Skeletal muscle satellite cell (primary cell): ENCODE measurements at regions not wholly inside any gene's neighbourhood (a gene's known extent, or its start where the extent isn't known, plus 50 kb on each side); places are given as distances from the start of the nearest gene placed in this dataset.

Experiments used
- H3K27me3 ChIP-seq: 2 replicates; pipeline ENCODE4 v1.7.0; 2013; ENCODE audit warnings: low read length; ENCODE audit not compliant: control insufficient read depth, insufficient read depth
- H3K36me3 ChIP-seq: 2 replicates; pipeline ENCODE4 v1.7.0; 2013; ENCODE audit warnings: mild to moderate bottlenecking, control low read depth, low read length; ENCODE audit not compliant: insufficient read depth
- H3K4me1 ChIP-seq: 2 replicates; pipeline ENCODE4 v1.7.0; 2013; ENCODE audit warnings: low read length; ENCODE audit not compliant: control insufficient read depth, insufficient read depth
- H3K4me2 ChIP-seq: 2 replicates; pipeline ENCODE4 v1.7.0; 2013; ENCODE audit warnings: mild to moderate bottlenecking, low read length
- H3K4me3 ChIP-seq: 2 replicates; pipeline ENCODE4 v1.7.0; 2013; ENCODE audit warnings: low read length
- H3K9ac ChIP-seq: 2 replicates; pipeline ENCODE4 v1.7.0; 2013; ENCODE audit warnings: mild to moderate bottlenecking, low read depth, low read length, moderate library complexity
- H3K9me3 ChIP-seq: replicated peaks from 2 replicates; pipeline ENCODE4 v1.7.0; 2013; ENCODE audit warnings: mild to moderate bottlenecking, control low read depth, low read length

DNA sequence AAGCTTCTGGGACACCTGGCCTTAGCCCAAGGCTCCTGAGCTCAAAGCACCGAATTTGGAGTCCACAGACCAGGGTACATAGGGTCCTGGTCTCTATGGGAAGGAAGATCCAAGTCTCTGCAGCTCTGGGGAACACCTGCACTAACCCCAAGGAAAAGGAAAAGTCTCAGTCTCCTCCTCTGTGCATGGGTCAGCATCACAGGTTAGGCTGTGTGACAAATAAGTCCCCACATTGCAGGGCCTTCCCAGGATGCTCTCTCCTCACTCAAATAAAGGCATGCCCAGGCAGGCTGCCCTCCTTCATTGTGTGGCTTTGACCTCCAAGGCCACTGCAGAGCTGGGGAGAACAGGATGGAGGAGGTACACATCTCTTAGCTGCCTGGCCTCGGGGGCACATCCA lies 121.0 kb upstream of the ZMIZ1 start:
- no peaks in the 10 kb centered on the region for H3K36me3 ChIP-seq
- no peak overlapping the region for H3K4me2 ChIP-seq
- peaks cover 18% of the 10 kb centered on the region for H3K4me1 ChIP-seq
- no peak overlapping the region for H3K9ac ChIP-seq
- H3K4me3 ChIP-seq: no peak overlapping the region
- H3K9me3 ChIP-seq: no peaks in the 10 kb centered on the region
- H3K27me3 ChIP-seq: peaks cover 36% of the 10 kb centered on the region

DNA sequence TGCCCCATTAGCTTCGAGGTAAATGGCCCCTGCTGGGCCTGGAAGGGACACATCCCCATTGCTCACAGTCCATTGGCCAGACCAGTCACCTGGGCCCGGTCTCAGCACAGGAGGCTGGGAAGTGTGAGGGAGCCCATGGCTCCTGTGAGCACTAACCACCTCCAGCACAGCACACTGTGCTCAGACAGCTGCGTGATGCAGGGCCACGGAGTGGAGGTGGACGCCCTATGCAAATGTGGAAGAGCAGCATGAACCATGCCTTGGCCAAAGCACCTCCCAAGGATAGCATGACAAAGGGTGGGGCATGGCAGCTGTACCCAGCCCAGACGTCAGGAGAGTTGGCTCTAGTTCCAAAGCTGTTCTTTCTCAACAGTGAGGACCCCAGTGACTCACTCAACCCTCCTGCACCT lies 120.1 kb upstream of the ZMIZ1 start:
- peaks cover 27% of the 10 kb centered on the region for H3K4me1 ChIP-seq
- H3K9me3 ChIP-seq: no peaks in the 10 kb centered on the region
- peaks cover 33% of the 10 kb centered on the region for H3K27me3 ChIP-seq
- no peak overlapping the region for H3K4me2 ChIP-seq
- no peak overlapping the region for H3K4me3 ChIP-seq
- H3K36me3 ChIP-seq: no peaks in the 10 kb centered on the region
- no peak overlapping the region for H3K9ac ChIP-seq

DNA sequence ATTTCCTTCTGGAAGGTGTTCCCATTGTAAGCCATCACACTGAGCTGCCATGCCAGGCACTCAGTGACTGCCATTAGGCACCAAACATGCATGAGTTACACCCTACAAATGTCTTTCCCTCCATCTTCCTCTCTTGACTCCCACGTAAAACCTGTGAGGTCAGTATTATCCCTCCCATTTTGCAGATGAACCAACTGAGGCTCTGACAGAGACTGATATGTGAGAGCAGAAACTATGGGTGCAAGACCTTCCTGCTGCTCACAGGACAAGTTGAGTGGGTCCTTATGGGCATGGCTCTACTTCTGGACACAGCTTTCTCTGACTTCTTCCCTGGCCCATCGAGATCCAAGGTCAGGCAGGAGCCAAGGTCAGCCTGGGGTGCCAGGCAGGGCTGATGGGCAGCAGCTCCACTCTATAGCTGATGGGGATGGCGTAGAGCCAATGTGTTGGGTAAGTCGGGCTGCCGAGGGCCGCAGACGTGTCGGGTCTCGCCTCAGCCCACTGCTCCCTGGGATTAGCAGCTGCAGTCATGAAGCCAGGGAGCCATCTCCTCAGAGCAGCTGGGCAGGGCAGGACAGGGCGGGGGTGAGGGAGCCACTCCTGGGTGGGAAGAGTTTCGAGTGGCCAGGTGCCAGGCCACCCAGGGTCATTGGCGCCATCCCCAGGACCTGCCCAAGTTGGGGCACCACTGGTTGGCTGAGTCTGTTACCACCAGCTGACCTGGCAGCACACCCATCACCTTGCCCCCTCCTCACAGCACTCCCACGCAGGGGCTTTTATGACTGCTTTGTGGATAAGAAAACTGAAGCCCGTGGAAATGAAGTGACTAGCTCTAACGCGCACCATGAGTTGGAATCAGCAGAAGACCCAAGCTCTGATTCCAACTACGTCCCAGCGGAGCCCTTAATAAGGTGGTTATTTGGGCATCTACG lies 117.8 kb upstream of the ZMIZ1 start:
- Histone ChIP-seq H3K9ac (no peak overlapping the region), H3K27me3 (peaks cover 33% of the 10 kb centered on the region)

DNA sequence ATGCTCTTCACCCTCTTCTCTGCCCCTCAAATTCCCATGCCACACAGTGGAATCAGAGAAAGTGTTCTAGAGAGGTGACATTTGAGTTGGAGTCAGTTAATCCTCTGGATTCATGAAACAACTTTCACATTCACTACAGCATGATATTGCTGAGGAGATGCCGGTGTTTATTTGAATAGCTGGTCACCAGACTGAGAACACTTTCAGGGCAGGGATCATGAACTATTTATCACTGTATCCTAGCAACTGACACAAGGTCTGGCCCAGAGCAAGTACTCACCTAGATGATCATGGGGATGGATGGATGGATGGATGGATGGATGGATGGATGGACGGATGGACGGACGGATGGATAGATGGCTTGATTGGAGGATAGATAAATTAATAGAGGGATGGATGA lies 116.7 kb upstream of the ZMIZ1 start:
- Histone ChIP-seq H3K9me3 (no peaks in the 10 kb centered on the region), H3K4me1 (peaks cover 17% of the 10 kb centered on the region), H3K36me3 (no peaks in the 10 kb centered on the region), H3K9ac (no peak overlapping the region), H3K4me3 (no peak overlapping the region), H3K27me3 (peaks cover 28% of the 10 kb centered on the region), H3K4me2 (no peak overlapping the region)

More for the DNA sequence above, 117.8 kb upstream of the ZMIZ1 start:
- Histone ChIP-seq H3K4me2 (no peak overlapping the region), H3K4me1 (peaks cover 17% of the 10 kb centered on the region), H3K4me3 (no peak overlapping the region), H3K9me3 (no peaks in the 10 kb centered on the region), H3K36me3 (no peaks in the 10 kb centered on the region)

DNA sequence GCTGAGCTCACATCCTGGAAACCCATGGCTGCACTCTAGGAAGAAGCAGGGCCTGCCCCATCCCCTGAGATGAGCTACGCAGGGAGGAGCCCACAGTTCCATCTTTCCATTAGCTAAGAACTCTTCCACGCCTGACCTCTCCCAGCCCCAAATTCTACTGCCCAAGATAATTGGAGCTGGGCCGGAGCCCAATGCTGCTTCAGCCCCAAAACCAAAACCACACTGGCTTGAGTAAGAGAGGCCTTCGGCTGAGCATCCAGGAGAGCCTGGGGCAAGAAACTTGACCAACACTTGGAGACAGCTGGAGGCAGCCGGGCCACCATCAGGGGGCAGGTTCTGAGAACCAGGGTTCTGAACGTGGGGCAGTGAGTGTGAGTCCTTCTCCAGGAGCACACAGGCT lies 116.1 kb upstream of the ZMIZ1 start:
- Histone ChIP-seq H3K36me3 (no peaks in the 10 kb centered on the region), H3K4me1 (peaks cover 17% of the 10 kb centered on the region), H3K4me3 (no peak overlapping the region), H3K9ac (no peak overlapping the region), H3K9me3 (no peaks in the 10 kb centered on the region), H3K4me2 (no peak overlapping the region), H3K27me3 (peaks cover 26% of the 10 kb centered on the region)

DNA sequence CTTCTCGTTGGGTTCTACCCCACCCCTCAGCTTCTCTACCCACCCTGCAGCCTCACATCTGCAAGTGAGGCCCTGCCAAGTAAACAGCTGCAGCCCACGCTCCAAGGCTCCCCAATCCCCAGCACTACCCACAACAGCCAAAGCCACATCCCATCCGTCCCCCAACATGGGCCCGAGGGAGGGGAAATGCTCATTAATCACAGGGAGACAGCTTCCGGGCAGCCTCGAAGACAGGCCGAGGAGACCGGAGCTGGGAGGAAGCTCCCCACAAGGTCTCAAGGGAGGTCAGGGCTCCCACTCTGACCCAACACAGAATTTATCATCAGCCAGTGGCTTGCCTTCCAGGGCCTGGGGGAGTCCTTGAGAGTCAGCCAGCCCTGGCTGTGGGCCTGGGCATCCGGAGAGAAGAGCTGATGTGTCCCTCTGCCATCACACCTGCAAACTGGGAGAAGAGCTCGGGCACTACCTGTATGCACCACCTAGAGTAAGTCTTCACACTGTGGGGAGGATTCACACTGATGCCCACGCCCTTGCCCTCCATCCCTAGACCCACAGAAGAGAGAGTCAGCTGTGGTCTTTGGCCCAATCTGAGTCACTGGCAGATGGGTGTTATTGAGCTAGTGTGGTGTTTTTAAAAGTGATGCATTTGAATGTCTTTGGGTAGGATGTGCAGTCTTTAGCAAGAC lies 115.5 kb upstream of the ZMIZ1 start:
- peak overlapping the region; percentile 11 for H3K4me2 ChIP-seq
- no peak overlapping the region for H3K4me3 ChIP-seq
- H3K9ac ChIP-seq: no peak overlapping the region
- peaks cover 26% of the 10 kb centered on the region for H3K27me3 ChIP-seq
- H3K36me3 ChIP-seq: no peaks in the 10 kb centered on the region
- no peaks in the 10 kb centered on the region for H3K9me3 ChIP-seq
- H3K4me1 ChIP-seq: peaks cover 17% of the 10 kb centered on the region

DNA sequence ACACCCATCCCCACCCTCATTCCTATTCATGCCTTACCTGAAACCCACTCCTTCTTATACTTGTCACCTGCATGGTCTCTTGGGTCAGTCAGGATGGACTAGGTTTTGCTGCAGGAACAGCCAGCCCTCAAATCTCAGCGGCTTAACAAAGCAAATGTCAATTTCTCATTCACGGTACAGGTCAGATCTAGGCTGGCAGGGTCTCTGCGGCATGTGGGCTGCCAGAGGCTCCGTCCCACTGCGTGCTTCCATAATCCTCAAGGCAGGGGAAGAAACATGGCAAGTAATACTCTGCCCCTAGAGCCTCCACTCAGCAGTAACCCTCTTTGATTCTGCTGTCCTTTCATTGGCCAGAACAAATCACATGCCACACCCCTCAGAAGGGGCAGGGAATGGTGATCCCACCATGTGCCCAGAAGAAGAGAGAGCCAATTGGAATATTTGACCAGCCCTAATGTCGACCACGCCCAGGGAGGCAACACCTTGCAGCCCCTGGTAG lies 114.9 kb upstream of the ZMIZ1 start:
- Histone ChIP-seq H3K36me3 (no peaks in the 10 kb centered on the region), H3K9me3 (no peaks in the 10 kb centered on the region), H3K27me3 (peaks cover 26% of the 10 kb centered on the region), H3K4me1 (peaks cover 14% of the 10 kb centered on the region), H3K4me3 (no peak overlapping the region), H3K4me2 (no peak overlapping the region), H3K9ac (no peak overlapping the region)

DNA sequence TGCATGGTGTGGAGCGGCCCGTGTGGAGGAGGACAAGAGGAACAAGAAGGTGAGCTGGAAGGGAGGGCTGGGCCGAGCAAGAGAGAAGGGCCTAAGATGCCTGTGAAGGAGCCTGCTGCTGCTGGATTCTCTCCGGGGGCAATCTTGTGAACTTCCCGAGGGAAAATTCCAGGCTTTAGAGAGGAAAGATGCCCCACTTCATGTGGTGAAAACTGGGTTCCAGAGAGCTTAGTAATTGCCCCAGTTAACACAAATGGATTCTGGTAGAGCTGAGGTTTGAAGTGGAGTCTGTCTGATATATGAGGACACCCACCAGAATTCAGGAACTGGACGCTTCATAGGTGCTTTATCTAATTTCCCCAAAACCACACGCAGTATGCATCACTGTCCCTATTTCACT lies 114.1 kb upstream of the ZMIZ1 start:
- no peak overlapping the region for H3K4me3 ChIP-seq
- H3K4me2 ChIP-seq: no peak overlapping the region
- H3K9me3 ChIP-seq: no peaks in the 10 kb centered on the region
- H3K36me3 ChIP-seq: no peaks in the 10 kb centered on the region
- H3K9ac ChIP-seq: no peak overlapping the region
- peaks cover 19% of the 10 kb centered on the region for H3K27me3 ChIP-seq
- peaks cover 13% of the 10 kb centered on the region for H3K4me1 ChIP-seq

DNA sequence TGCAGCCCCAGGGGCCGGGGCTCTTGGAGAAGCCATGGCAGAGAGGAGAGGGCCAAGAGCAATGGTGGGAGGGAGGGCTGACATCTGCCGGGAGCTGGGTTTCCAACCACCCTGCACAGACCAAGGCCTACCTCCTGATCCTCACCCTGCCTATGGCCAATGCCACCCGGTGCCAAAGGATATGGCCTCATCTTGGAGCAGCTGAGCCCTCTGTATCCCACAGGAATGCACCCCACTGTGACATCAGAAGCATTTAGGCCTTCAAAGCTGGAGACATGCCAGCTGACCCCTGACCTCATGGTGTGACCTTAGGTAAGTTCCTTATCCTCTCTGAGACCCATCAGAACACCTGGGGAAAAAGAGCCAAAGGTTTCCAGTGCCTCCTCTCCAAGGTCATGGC lies 113.6 kb upstream of the ZMIZ1 start:
- peaks cover 13% of the 10 kb centered on the region for H3K4me1 ChIP-seq
- H3K9me3 ChIP-seq: no peaks in the 10 kb centered on the region
- peaks cover 14% of the 10 kb centered on the region for H3K27me3 ChIP-seq
- H3K4me3 ChIP-seq: no peak overlapping the region
- no peak overlapping the region for H3K4me2 ChIP-seq
- H3K36me3 ChIP-seq: no peaks in the 10 kb centered on the region
- H3K9ac ChIP-seq: no peak overlapping the region

DNA sequence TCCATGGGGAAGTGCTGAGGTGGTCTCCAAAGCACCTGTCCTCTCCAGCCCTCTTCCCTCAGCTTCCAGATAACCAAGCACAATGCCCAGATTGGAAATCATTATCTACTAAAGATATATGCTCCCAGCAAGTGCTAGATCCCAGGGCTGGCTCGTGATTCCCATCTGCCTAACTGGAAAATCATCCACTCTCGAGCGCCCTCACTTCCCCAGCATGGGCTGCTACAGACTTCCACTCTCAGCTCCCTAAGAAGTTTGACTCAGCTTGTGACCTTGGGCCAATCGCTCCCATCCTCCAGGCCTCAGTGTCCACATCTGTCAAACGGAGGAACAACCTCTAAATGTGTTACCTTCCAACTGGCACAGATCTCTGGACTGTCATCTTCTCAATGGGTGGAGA lies 112.4 kb upstream of the ZMIZ1 start:
- H3K36me3 ChIP-seq: no peaks in the 10 kb centered on the region
- peaks cover 5% of the 10 kb centered on the region for H3K27me3 ChIP-seq
- H3K4me1 ChIP-seq: peaks cover 21% of the 10 kb centered on the region
- no peaks in the 10 kb centered on the region for H3K9me3 ChIP-seq
- no peak overlapping the region for H3K4me3 ChIP-seq
- no peak overlapping the region for H3K4me2 ChIP-seq
- no peak overlapping the region for H3K9ac ChIP-seq

DNA sequence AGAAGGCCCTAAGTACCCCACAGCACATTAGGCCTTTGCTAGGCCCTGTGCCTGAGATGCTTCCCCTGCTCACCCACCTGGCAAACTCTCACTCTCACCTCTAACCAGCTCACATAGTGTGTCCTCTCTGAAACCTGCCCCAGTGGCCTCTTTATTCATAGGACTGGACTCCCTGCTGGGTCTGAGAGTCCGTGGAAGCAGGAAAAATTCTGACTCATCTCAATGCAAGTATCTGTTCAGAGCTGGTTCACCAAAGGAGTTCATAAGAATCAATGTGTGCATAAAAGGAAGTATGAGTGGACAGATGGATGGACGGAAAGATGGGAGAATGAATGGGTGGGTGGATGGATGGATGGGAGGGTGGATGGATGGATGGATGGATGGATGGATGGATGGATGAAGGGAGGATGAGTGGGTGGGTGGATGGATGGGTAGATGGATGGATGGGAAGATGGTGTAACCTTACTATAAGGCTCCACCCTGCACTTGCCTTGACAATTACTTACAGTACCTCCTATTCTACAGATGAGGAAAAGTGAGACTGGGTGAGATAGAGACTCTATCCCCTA lies 111.2 kb upstream of the ZMIZ1 start:
- Histone ChIP-seq H3K4me3 (no peak overlapping the region), H3K27me3 (no peaks in the 10 kb centered on the region), H3K4me1 (peaks cover 21% of the 10 kb centered on the region), H3K9me3 (no peaks in the 10 kb centered on the region), H3K4me2 (no peak overlapping the region), H3K9ac (no peak overlapping the region), H3K36me3 (no peaks in the 10 kb centered on the region)
